Cardiac muscle cell (in vitro differentiated cells and primary cell): ENCODE measurements at regions not wholly inside any gene's neighbourhood (a gene's known extent, or its start where the extent isn't known, plus 50 kb on each side); places are given as distances from the start of the nearest gene placed in this dataset.

Experiments used
- DNase-seq, 2 donors: peaks; one replicate each; pipeline versions ENCODE4 v3.0.0 to v3.0.0-alpha.2; 2010 to 2017; ENCODE audit warnings: low read depth in 1 of 2, low spot score in 1 of 2
- H3K27ac ChIP-seq: fragments of 200-600 bp; sonication (generic); 2 replicates; pipeline ENCODE4 v1.5.1; 2016
- H3K27me3 ChIP-seq: fragments of 200-600 bp; sonication (generic); 2 replicates; pipeline ENCODE4 v1.6.0; 2016; ENCODE audit warnings: control low read depth
- H3K36me3 ChIP-seq: fragments of 200-600 bp; sonication (generic); 2 replicates; pipeline ENCODE4 v1.5.1; 2016; ENCODE audit warnings: control low read depth
- H3K4me1 ChIP-seq: fragments of 200-600 bp; sonication (generic); 2 replicates; pipeline ENCODE4 v1.8.1; 2017; ENCODE audit warnings: low read depth, mild to moderate bottlenecking, mixed run types
- H3K4me3 ChIP-seq: fragments of 200-600 bp; sonication (generic); 2 replicates; pipeline ENCODE4 v1.5.1; 2016; ENCODE audit warnings: mild to moderate bottlenecking
- H3K9me3 ChIP-seq: fragments of 200-600 bp; sonication (generic); 2 replicates; pipeline ENCODE4 v1.5.1; 2017; ENCODE audit warnings: low read depth, mild to moderate bottlenecking, control low read depth
- TF ChIP-seq, protein P1 (sequence below): IDR thresholded peaks from 2 replicates; pipeline ENCODE4 v1.5.1; 2012; ENCODE audit warnings: low read depth, mild to moderate bottlenecking, low read length

DNA sequence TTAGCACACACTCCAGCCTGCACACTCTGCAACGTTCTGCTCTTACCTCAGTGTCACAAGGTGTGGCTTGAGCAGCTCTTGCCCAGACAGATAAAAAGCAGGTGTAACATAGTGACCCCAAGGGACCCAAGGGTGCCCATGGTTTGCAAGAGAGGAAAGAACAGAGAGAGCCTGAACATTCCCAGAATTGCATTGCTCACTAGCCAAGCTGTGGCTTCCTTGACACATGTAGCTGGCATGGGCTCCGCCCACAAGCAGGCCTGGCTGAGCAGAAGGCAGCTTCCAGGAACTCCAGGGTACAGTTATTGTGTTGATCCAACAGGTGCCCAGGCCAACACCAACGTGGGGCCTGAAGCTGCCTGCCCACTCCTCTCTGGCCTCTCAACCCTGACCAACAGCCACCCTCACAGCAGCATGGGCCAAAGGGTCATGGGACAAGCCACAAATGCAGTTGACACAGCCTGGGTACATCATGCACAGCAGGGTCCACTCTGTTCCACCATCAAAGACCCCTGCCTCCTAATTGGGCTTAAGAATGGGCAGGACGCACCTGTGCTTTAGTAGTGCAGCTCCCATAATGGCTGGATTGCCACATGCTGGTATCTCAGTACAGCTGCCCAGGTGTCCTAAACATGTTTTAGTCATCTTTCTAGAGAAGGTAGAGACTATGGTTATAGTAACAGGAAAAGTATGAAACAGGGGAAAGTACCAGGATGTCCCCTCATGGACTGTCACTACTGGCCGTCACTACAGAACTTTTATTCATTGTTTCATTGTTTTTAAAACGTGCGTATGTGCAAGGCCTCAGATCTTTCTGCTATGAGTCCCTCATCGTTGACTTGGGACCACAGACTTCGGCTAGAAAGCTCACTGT lies 73.7 kb upstream of the ACSL1 start:
- TF ChIP-seq, protein P1, sequence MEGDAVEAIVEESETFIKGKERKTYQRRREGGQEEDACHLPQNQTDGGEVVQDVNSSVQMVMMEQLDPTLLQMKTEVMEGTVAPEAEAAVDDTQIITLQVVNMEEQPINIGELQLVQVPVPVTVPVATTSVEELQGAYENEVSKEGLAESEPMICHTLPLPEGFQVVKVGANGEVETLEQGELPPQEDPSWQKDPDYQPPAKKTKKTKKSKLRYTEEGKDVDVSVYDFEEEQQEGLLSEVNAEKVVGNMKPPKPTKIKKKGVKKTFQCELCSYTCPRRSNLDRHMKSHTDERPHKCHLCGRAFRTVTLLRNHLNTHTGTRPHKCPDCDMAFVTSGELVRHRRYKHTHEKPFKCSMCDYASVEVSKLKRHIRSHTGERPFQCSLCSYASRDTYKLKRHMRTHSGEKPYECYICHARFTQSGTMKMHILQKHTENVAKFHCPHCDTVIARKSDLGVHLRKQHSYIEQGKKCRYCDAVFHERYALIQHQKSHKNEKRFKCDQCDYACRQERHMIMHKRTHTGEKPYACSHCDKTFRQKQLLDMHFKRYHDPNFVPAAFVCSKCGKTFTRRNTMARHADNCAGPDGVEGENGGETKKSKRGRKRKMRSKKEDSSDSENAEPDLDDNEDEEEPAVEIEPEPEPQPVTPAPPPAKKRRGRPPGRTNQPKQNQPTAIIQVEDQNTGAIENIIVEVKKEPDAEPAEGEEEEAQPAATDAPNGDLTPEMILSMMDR = no peak
- Histone ChIP-seq H3K27me3 (no peaks in the 10 kb centered on the region), H3K4me3 (no peak overlapping the region), H3K9me3 (no peaks in the 10 kb centered on the region), H3K36me3 (no peaks in the 10 kb centered on the region), H3K27ac (no peak overlapping the region), H3K4me1 (no peaks in the 10 kb centered on the region)
- DNase-seq = peak in 1 of 2 donors; percentile 29

DNA sequence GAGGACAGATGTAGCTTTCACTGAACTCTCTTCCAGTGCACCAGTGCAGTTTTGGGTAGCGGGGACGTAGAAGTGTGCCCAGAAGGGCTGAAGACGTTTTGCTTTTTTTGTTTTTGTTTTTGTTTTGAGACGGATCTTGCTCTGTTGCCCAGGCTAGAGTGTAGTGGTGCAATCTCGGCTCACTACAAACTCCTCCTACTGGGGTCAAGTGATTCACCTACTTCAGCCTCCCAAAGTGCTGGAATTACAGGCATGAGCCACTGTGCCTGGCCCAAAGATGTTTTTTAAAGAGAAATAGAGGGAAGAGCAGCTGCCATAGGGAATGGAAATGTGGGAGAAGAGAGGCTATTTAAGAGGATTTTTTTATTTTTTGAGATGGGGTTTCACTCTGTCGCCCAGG lies 74.4 kb upstream of the ACSL1 start:
- no peak for DNase-seq
- H3K9me3 ChIP-seq = no peaks in the 10 kb centered on the region
- no peak overlapping the region for H3K4me3 ChIP-seq
- H3K4me1 ChIP-seq = no peaks in the 10 kb centered on the region
- no peaks in the 10 kb centered on the region for H3K36me3 ChIP-seq
- TF ChIP-seq, protein P1 = no peak
- H3K27me3 ChIP-seq = no peaks in the 10 kb centered on the region
- H3K27ac ChIP-seq = no peak overlapping the region

DNA sequence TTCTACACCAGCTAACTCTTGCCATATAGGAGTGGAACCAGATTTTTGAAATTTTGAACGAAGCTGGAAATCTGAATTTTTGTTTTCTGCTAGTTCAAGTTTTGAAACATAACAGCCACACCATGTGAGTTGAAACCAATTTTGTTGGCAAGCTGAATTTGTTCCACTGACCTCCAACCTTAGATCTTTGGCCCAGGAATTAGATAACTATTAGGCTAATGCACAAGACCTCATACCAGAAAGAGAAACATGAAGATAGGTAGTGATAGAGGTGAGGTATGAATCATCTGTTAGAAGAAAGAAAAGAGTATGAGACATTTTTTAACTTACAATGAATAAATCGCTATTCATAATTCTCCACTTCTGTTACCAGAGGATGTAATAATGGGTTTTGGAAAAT lies 76.8 kb upstream of the ACSL1 start:
- no peak overlapping the region for H3K27ac ChIP-seq
- no peak overlapping the region for H3K4me3 ChIP-seq
- TF ChIP-seq, protein P1 = no peak
- no peaks in the 10 kb centered on the region for H3K36me3 ChIP-seq
- no peaks in the 10 kb centered on the region for H3K9me3 ChIP-seq
- DNase-seq = no peak
- H3K4me1 ChIP-seq = no peaks in the 10 kb centered on the region
- H3K27me3 ChIP-seq = no peaks in the 10 kb centered on the region

DNA sequence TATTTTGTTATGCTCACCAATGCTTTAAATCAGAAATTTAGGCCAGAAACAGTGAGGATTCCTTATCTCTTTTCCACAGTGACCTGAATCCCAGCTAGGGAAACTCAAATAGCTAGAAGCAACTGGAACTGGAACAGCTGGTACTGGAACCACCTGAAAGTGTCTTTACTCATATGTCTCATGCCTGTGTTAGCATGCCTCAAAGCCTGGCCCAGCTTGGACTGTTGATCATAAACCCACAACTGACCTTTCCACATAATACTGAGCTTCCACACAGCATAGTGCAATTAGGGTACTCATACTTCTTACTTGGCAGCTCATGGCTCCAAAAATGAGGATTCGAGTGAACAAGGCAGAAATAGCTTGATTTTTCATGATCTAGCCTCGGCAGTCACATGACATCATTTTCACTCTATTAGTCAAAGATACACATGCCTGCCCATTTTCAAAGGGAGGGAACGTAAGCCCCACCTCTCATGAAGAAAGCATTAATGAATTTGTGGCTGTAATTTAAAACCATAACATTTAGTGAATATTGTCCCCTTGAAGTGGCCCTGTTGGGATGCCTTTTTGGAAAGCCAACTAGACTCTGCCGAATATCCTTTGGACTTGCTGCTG lies 80.8 kb upstream of the ACSL1 start:
- H3K4me3 ChIP-seq = no peak overlapping the region
- no peak for DNase-seq
- H3K4me1 ChIP-seq = no peaks in the 10 kb centered on the region
- no peak overlapping the region for H3K27ac ChIP-seq
- no peaks in the 10 kb centered on the region for H3K36me3 ChIP-seq
- TF ChIP-seq, protein P1 = no peak
- no peaks in the 10 kb centered on the region for H3K27me3 ChIP-seq
- no peaks in the 10 kb centered on the region for H3K9me3 ChIP-seq

DNA sequence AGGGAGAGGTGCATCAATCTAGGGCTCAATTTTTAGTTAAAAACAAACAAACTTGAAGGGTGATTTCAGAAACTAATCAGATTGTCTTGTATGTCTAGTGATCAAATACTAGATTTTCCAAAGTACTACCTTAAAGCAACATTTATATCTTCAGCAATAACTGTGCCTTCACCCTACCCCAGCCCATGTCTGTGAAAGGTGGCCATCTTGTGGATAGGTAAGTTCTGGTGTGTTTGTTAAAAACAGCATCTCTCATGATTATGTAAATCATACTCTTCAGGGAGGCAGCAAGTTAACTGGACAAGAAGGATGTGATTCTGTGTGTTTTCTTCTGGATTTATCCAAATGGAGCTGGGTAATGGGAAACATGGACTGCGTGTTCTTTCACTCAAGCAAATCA lies 81.4 kb upstream of the ACSL1 start:
- H3K4me3 ChIP-seq = no peak overlapping the region
- no peaks in the 10 kb centered on the region for H3K36me3 ChIP-seq
- no peaks in the 10 kb centered on the region for H3K4me1 ChIP-seq
- no peak overlapping the region for H3K27ac ChIP-seq
- no peaks in the 10 kb centered on the region for H3K9me3 ChIP-seq
- no peaks in the 10 kb centered on the region for H3K27me3 ChIP-seq
- DNase-seq = peak in 1 of 2 donors; percentile 17
- TF ChIP-seq, protein P1 = peak; percentile 6
